HCT116 (cell line): ENCODE measurements at regions not wholly inside any gene's neighbourhood (a gene's known extent, or its start where the extent isn't known, plus 50 kb on each side); places are given as distances from the start of the nearest gene placed in this dataset.

Experiments
- CEBPB ChIP-seq: IDR thresholded peaks from 2 replicates; pipeline ENCODE4 v1.6.1; 2012; ENCODE audit warnings: low read depth
- ELF1 ChIP-seq: IDR thresholded peaks from 2 replicates; pipeline ENCODE4 v1.6.1; 2012; ENCODE audit warnings: low read depth, borderline replicate concordance
- EZH2 ChIP-seq: fragments of 200-600 bp; sonication (generic); IDR thresholded peaks from 2 replicates; pipeline ENCODE4 v1.6.1; 2017; ENCODE audit warnings: antibody characterized with exemption, mixed run types
- JUND ChIP-seq: IDR thresholded peaks from 2 replicates; pipeline ENCODE4 v1.6.1; 2012
- MAX ChIP-seq: IDR thresholded peaks from 2 replicates; pipeline ENCODE4 v1.6.1; 2012
- POLR2A ChIP-seq: IDR thresholded peaks from 2 replicates; pipeline ENCODE4 v1.7.0; 2011; ENCODE audit warnings: borderline replicate concordance; ENCODE audit not compliant: insufficient read depth, insufficient read length; ENCODE audit errors: extremely low read depth
- SRF ChIP-seq: IDR thresholded peaks from 2 replicates; pipeline ENCODE4 v1.6.1; 2012; ENCODE audit warnings: low read depth
- TCF7L2 ChIP-seq: IDR thresholded peaks from 2 replicates; pipeline ENCODE4 v1.7.0; 2011; ENCODE audit warnings: borderline replicate concordance, inconsistent platforms; ENCODE audit not compliant: insufficient read depth, insufficient read length; ENCODE audit errors: extremely low read depth
- YY1 ChIP-seq: IDR thresholded peaks from 2 replicates; pipeline ENCODE4 v1.6.1; 2011; ENCODE audit warnings: low read length, low read depth, moderate library complexity, mild to moderate bottlenecking; ENCODE audit not compliant: insufficient replicate concordance; ENCODE audit errors: extremely low read depth
- ZNF274 ChIP-seq: fragments of 200-500 bp; sonication (Bioruptor generic); IDR thresholded peaks from 2 replicates; pipeline ENCODE4 v1.6.1; 2014; ENCODE audit warnings: mild to moderate bottlenecking, low read depth, low read length, inconsistent platforms
- TF ChIP-seq, protein P1 (sequence below), 3 experiments: fragments of 200-600 bp in 1 of 3; sonication (generic) in 1 of 3; IDR thresholded peaks in 2 of 3; conservative IDR thresholded peaks in 1 of 3; 2 replicates each; pipeline ENCODE4 v1.5.1; 2012 to 2017; ENCODE audit warnings: low read depth in 2 of 3, low read length in 2 of 3, antibody characterized with exemption in 1 of 3, borderline replicate concordance in 1 of 3, control low read depth in 1 of 3, mild to moderate bottlenecking in 1 of 3, mixed read lengths in 1 of 3, mixed run types in 1 of 3, moderate library complexity in 1 of 3; ENCODE audit not compliant: insufficient read depth in 1 of 3
- TF ChIP-seq, protein P2 (sequence below): IDR thresholded peaks from 2 replicates; pipeline ENCODE4 v1.6.1; 2011; ENCODE audit warnings: mild to moderate bottlenecking, low read length, moderate library complexity; ENCODE audit not compliant: insufficient replicate concordance; ENCODE audit errors: extremely low read depth

DNA sequence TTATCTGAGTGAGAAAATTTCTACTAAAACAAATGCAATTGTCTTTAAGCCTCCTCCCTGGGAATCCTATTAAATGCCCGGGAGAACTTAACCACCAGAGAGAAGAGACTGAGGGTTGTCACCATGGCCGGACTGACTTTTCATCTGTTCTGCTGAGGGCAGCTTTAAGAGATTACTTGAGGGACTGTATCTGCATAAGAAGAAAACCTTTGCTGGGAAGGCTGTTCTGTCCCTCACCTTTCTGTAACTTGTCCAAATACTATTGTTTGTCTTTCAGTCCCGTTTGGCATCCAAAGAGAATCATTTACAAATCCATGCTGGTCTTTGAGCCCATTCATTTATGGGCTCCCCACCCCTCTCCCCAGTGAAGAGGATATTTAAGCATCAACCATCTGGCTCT lies 306.3 kb upstream of the FLRT2 start:
- TF ChIP-seq POLR2A (no peak), CEBPB (no peak), EZH2 (no peak), SRF (no peak), MAX (no peak), YY1 (no peak), TCF7L2 (no peak), JUND (no peak), ELF1 (no peak), ZNF274 (no peak)
- TF ChIP-seq, protein P1, sequence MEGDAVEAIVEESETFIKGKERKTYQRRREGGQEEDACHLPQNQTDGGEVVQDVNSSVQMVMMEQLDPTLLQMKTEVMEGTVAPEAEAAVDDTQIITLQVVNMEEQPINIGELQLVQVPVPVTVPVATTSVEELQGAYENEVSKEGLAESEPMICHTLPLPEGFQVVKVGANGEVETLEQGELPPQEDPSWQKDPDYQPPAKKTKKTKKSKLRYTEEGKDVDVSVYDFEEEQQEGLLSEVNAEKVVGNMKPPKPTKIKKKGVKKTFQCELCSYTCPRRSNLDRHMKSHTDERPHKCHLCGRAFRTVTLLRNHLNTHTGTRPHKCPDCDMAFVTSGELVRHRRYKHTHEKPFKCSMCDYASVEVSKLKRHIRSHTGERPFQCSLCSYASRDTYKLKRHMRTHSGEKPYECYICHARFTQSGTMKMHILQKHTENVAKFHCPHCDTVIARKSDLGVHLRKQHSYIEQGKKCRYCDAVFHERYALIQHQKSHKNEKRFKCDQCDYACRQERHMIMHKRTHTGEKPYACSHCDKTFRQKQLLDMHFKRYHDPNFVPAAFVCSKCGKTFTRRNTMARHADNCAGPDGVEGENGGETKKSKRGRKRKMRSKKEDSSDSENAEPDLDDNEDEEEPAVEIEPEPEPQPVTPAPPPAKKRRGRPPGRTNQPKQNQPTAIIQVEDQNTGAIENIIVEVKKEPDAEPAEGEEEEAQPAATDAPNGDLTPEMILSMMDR (IDR thresholded peaks at IDR 0.05 in 2 of 3, conservative IDR thresholded peaks at IDR 0.05 in 1 of 3; ENCODE audit: borderline replicate concordance in 1 of 3, insufficient read depth in 1 of 3, low read depth in 2 of 3, low read length in 2 of 3), result no peak
- TF ChIP-seq, protein P2, sequence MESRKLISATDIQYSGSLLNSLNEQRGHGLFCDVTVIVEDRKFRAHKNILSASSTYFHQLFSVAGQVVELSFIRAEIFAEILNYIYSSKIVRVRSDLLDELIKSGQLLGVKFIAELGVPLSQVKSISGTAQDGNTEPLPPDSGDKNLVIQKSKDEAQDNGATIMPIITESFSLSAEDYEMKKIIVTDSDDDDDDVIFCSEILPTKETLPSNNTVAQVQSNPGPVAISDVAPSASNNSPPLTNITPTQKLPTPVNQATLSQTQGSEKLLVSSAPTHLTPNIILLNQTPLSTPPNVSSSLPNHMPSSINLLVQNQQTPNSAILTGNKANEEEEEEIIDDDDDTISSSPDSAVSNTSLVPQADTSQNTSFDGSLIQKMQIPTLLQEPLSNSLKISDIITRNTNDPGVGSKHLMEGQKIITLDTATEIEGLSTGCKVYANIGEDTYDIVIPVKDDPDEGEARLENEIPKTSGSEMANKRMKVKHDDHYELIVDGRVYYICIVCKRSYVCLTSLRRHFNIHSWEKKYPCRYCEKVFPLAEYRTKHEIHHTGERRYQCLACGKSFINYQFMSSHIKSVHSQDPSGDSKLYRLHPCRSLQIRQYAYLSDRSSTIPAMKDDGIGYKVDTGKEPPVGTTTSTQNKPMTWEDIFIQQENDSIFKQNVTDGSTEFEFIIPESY, result no peak
